Erythroblast (primary cell): ENCODE measurements at regions not wholly inside any gene's neighbourhood (a gene's known extent, or its start where the extent isn't known, plus 50 kb on each side); places are given as distances from the start of the nearest gene placed in this dataset.

Experiments used
- DNase-seq, 2 experiments: peaks; one replicate each; lab custom pipeline; 2025; lab: John Stamatoyannopoulos, UW
- GATA1 ChIP-seq: IDR thresholded peaks from 2 replicates; pipeline ENCODE4 v1.6.1; 2011; ENCODE audit warnings: low read depth, mild to moderate bottlenecking, control low read depth, low read length, moderate library complexity
- POLR2A ChIP-seq: IDR thresholded peaks from 2 replicates; pipeline ENCODE4 v1.6.1; 2011; ENCODE audit warnings: mild to moderate bottlenecking, low read length

DNA sequence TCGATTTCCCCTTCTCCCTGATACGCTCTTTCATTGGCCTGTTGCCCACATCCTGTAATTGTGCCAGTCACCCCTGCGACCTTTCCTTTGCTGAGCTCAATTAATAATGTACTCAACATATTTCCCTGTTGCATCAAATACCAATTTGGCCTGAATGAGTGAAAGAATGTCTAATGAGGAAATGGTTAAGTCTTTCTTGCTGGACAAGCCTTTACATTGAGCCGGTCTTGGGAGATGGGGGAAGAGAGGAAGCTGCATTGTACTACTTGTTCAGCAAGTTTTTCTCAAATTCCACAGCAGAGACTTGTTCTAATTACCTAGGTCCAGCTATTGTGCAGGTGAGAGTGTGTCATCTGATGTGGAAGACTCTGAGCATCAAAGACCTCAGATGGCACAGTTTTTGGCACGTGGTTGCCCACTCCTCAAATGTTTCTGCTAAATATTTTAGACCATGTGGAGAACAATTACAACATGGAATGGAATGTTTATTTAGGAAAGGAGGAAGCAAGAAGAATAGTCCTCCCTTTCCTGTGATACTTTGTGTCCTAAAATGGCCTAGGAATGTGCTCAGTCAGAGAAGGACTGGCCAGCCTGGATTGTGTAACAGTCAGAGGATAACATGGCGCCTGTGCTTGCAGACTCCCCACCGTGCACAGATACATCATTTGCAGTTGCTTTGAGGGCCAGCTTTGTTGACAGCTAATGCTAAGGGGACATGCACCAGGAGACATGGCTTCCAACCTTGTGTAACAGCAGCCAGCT lies 129.5 kb upstream of the E2F8 start:
- DNase-seq, result no peak
- TF ChIP-seq GATA1 (no peak), POLR2A (no peak)

DNA sequence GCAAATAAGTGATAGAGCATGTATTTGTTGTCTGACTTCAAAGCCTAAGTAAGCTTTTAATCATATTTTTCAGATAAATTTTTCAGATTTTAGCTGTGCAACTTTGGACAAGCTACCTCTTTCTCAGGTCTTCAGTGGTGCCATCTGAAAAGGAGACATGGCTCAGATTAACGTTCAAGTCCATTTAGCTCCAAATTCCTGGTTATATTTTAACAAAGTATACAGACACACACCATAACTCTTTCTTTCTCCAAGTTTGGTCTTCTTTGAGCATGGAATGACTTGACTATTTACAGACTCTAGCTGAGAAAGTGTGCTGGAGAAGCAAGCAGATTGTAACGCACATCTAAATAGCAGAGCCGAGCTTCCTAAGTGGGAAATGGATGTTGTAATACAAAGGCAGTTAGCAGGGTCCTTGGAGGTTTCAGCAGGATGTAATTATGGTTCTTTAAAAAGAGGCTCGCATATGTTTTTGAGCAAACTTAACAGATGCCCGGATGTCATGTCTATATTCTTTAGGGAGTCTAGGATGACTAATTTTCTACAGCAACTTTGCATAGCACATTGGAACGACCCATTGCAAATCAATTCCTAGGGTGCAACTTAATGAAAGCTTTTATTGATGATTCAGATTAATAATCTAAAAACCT lies 128.1 kb upstream of the E2F8 start:
- TF ChIP-seq GATA1 (no peak), POLR2A (no peak)
- no peak for DNase-seq

GRCh38 chr11:19366992-19367709 lies 126.4 kb upstream of the E2F8 start:
- no peak for DNase-seq
- TF ChIP-seq POLR2A (no peak), GATA1 (no peak)

GRCh38 chr11:19365743-19366410 lies 125.1 kb upstream of the E2F8 start:
- no peak for TF ChIP-seq GATA1
- TF ChIP-seq POLR2A, result no peak
- DNase-seq, result no peak

DNA sequence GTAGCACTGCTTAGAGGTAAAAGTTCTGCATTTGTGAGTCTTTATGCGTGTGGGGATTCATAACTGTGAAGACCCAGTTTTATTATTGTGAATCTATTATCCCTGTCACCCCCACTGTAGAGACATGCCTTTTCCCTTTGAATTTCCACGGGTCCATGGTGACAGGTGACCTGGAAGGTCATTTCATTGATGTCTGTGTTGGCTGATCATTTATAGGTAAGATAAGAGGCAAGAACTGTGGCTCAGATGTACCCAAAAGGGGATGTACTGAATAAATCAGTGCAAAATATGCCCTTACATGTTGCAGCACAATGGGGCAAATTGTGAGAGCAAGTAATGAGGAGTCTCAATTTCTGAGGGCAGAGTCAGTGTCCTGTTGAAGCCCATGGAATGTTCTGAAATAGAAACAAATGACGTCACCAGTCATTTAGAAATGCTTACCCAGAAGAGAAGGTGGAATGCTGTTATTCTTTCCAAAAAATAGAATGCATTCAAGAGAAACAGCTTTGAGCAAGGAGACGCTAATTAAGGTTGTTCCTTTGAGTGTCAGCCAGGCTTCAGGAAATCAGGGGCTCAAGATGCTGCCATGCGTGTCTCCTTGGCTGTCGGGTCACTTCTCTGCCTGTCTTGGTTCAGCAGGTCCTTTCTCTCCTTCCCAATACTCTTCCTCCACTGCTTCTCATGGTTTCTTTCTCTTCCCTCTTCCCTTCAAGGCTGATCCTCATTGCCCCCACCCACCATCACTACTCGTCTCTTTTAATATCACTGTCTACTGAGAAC lies 118.7 kb upstream of the E2F8 start:
- DNase-seq, result no peak
- TF ChIP-seq POLR2A (no peak), GATA1 (no peak)

GRCh38 chr11:19357943-19358342 lies 117.2 kb upstream of the E2F8 start:
- TF ChIP-seq GATA1 (no peak), POLR2A (no peak)
- no peak for DNase-seq

GRCh38 chr11:19355601-19356000 lies 114.9 kb upstream of the E2F8 start:
- no peak for TF ChIP-seq POLR2A
- no peak for TF ChIP-seq GATA1

DNA sequence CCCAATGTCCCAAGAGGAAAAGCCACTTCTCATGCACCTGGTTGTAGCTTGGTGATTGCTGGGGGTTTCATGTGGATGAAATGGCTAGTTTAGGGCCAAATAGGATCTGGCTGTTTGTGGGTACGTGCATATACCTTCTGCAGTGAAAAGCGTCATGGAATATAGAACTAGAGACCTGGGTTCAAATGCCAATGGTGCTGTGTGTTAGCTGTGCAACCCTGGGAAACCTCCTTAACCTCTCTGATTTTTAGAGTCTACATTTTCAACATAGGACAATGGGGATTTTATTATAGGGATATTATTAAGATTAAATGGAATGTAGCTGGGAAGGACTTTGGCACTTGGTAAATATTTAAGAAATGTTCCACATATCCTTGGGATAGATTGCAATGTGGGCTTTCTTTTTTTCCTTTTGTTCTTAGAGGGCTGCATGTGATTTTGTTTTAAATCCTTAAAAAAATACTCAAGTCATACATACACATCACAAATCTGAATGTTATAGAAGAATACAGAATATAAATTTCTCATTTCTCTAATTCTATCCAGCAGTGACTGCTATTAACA lies 112.6 kb upstream of the E2F8 start:
- no peak for TF ChIP-seq GATA1
- TF ChIP-seq POLR2A, result no peak
- no peak for DNase-seq

More at GRCh38 chr11:19355601-19356000, 114.9 kb upstream of the E2F8 start:
- no peak for DNase-seq

- no peak for DNase-seq
- TF ChIP-seq POLR2A, result no peak
- no peak for TF ChIP-seq GATA1
These were observed 112.0 kb upstream of the E2F8 start for GRCh38 chr11:19352771-19353160.

GRCh38 chr11:19352072-19352770 lies 111.5 kb upstream of the E2F8 start:
- DNase-seq, result no peak
- TF ChIP-seq GATA1 (no peak), POLR2A (no peak)

GRCh38 chr11:19351426-19351825 lies 110.7 kb upstream of the E2F8 start:
- TF ChIP-seq GATA1, result no peak
- DNase-seq, result no peak

GRCh38 chr11:19350160-19350559 lies 109.4 kb upstream of the E2F8 start:
- no peak for DNase-seq
- TF ChIP-seq POLR2A, result no peak
- TF ChIP-seq GATA1, result no peak
